ENCODE measurements at regions not wholly inside any gene's neighbourhood (a gene's known extent, or its start where the extent isn't known, plus 50 kb on each side); places are given as distances from the start of the nearest gene placed in this dataset.

DNA sequence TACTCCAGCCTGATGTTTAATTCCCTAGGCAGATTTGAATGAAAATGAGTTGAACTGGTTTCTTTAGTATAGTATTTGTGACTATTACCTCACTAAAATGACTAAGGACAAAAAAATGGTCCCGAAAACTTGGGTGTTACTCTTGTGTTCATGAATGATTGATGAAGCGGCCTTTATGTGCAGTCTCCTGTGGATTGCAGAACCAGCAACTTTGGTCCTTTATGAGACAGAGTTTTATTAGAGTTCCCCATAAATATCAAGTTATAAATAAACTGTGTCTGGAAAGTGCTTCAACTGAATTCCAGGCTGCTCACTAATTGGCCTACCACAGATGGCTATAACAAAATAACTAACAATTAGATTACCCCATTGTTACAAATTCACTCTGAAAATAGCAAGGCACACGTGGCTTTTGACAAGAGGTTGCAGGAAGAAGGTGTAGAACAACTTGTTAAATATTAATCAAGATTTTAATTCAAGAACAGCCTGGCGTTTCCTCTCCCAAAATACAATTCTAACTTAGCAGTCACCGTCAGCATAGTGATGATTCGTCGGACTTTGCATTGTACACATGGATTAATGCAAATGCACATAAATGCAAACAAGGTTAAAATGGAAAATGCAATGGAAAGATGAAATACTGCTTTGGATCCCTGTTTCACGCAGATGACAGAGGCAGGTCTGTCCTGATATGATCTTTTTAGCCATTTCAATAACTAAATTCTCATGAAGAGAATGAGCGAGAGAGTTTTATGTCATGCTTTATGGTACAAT is 567.3 kb upstream of the ZNF717 start:
- ChIA-PET CTCF (no interaction called here), POLR2A (no interaction called here)
- in situ Hi-C loops (cut with MboI), result no loop called here

DNA sequence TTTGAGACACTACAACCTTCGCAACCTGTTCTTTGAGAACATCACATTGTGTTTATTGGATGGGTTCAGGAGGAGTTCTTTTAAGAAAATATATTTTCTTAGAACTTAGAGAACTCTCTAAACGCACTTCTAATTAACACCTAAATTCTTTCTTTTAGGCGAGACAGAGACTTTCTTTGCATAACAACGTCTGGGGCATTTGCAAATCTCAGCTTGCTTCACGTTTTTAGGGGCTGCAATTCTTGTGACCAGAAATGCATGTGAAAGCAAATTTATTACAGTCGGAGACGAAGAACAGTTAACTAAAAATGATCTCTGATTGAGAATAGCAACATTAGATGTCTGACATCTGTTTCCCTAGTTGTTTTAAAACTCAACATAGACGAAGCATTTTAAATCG is 568.3 kb upstream of the ZNF717 start:
- POLR2A ChIA-PET, result no interaction called here
- RAD21 ChIA-PET (ENCODE audit: unreplicated experiment), result no interaction called here
- FAIRE-seq, result no peak
- no peak for DNase-seq (ENCODE audit: low read depth, low spot score)
- in situ Hi-C loops (cut with MboI), result no loop called here
- WGBS (ENCODE audit: insufficient coverage, insufficient replicate concordance, low lambda C conversion rate, missing lambda C conversion rate), result 13% methylated on average over 9 of the region's 9 CpGs
- H3K4me2 ChIP-seq (ENCODE audit: control insufficient read depth, insufficient read depth), result no peak overlapping the region
- intact Hi-C loops (cut with micrococcal nuclease; ENCODE audit: unreplicated experiment), result no loop called here
- BruUV-seq (replicated peaks), result no TSS peak
- H3K4me1 ChIP-seq (ENCODE audit: control insufficient read depth, insufficient read depth, low read length), result no peaks in the 10 kb centered on the region
- H4K20me1 ChIP-seq (ENCODE audit: control insufficient read depth, insufficient read depth), result no peaks in the 10 kb centered on the region
- no peak overlapping the region for H2AFZ ChIP-seq (ENCODE audit: control insufficient read depth, low read depth, low read length)
- CTCF ChIA-PET, result no interaction called here
- ATAC-seq, result no peak
- H3K9ac ChIP-seq (ENCODE audit: control insufficient read depth, insufficient read depth, low read length), result no peak overlapping the region
- no peaks in the 10 kb centered on the region for H3K36me3 ChIP-seq (ENCODE audit: control insufficient read depth in 2 of 2, insufficient read depth in 2 of 2, low read length in 1 of 2)
- SMC1A ChIA-PET (ENCODE audit: uncharacterized antibody, unreplicated experiment), result no interaction called here
- no peaks in the 10 kb centered on the region for H3K9me3 ChIP-seq (replicated peaks; ENCODE audit: control insufficient read depth, insufficient read depth, low read length)
- H3K27ac ChIP-seq (ENCODE audit: control insufficient read depth, insufficient read depth), result no peak overlapping the region
- H3K27me3 ChIP-seq (replicated peaks in 1 of 2; ENCODE audit: control insufficient read depth in 2 of 2, insufficient read depth in 2 of 2, low read length in 1 of 2), result no peaks in the 10 kb centered on the region
- H3K4me3 ChIP-seq, result no peak overlapping the region
- no peaks in the 10 kb centered on the region for H3K79me2 ChIP-seq (ENCODE audit: control insufficient read depth, insufficient read depth, low read length)
- TF ChIP-seq, protein P1, sequence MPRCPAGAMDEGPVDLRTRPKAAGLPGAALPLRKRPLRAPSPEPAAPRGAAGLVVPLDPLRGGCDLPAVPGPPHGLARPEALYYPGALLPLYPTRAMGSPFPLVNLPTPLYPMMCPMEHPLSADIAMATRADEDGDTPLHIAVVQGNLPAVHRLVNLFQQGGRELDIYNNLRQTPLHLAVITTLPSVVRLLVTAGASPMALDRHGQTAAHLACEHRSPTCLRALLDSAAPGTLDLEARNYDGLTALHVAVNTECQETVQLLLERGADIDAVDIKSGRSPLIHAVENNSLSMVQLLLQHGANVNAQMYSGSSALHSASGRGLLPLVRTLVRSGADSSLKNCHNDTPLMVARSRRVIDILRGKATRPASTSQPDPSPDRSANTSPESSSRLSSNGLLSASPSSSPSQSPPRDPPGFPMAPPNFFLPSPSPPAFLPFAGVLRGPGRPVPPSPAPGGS (IDR thresholded peaks at IDR 0.05; ENCODE audit: borderline replicate concordance, insufficient read depth, low read depth, low read length, poor library complexity, severe bottlenecking), result no peak
- TF ChIP-seq MYC (IDR thresholded peaks at IDR 0.05; ENCODE audit: insufficient read depth, insufficient read length, insufficient replicate concordance, low read length, severe bottlenecking) (no peak), TARDBP (IDR thresholded peaks at IDR 0.05; ENCODE audit: borderline replicate concordance) (no peak), ELK1 (IDR thresholded peaks at IDR 0.05; ENCODE audit: low read depth, low read length) (no peak), TCF3 (IDR thresholded peaks at IDR 0.05; ENCODE audit: borderline replicate concordance, insufficient read depth, low read depth, low read length) (no peak), PAX8 (IDR thresholded peaks at IDR 0.05) (no peak), CREM (IDR thresholded peaks at IDR 0.05; ENCODE audit: low read depth) (no peak), ZNF24 (IDR thresholded peaks at IDR 0.05) (no peak), SP1 (IDR thresholded peaks at IDR 0.05; ENCODE audit: low read depth, low read length) (no peak), PAX5 (IDR thresholded peaks at IDR 0.05; ENCODE audit: borderline replicate concordance, low read depth, low read length) (no peak), SMAD5 (IDR thresholded peaks at IDR 0.05; ENCODE audit: low read depth) (no peak), MAX (IDR thresholded peaks at IDR 0.05; ENCODE audit: low read depth, low read length) (no peak), IKZF1 (conservative IDR thresholded peaks at IDR 0.05) (no peak)

More for the DNA sequence above, 567.3 kb upstream of the ZNF717 start:
- Histone ChIP-seq H2AFZ (ENCODE audit: control insufficient read depth, low read depth, low read length) (no peak overlapping the region), H3K4me1 (ENCODE audit: control insufficient read depth, insufficient read depth, low read length) (no peaks in the 10 kb centered on the region), H3K27ac (ENCODE audit: control insufficient read depth, insufficient read depth) (no peak overlapping the region), H3K4me2 (ENCODE audit: control insufficient read depth, insufficient read depth) (no peak overlapping the region), H3K79me2 (ENCODE audit: control insufficient read depth, insufficient read depth, low read length) (no peaks in the 10 kb centered on the region), H3K36me3 (ENCODE audit: control insufficient read depth in 2 of 2, insufficient read depth in 2 of 2, low read length in 1 of 2) (no peaks in the 10 kb centered on the region), H3K4me3 (no peak overlapping the region), H3K27me3 (replicated peaks in 1 of 2; ENCODE audit: control insufficient read depth in 2 of 2, insufficient read depth in 2 of 2, low read length in 1 of 2) (no peaks in the 10 kb centered on the region), H3K9me3 (replicated peaks; ENCODE audit: control insufficient read depth, insufficient read depth, low read length) (no peaks in the 10 kb centered on the region), H3K9ac (ENCODE audit: control insufficient read depth, insufficient read depth, low read length) (no peak overlapping the region), H4K20me1 (ENCODE audit: control insufficient read depth, insufficient read depth) (no peaks in the 10 kb centered on the region)
- intact Hi-C loops (cut with micrococcal nuclease; ENCODE audit: unreplicated experiment), result no loop called here
- DNase-seq (ENCODE audit: low read depth, low spot score) (no peak), ATAC-seq (no peak), FAIRE-seq (no peak)
- WGBS (ENCODE audit: insufficient coverage, insufficient replicate concordance, low lambda C conversion rate, missing lambda C conversion rate), result 44% methylated on average over 9 of the region's 9 CpGs
- SMC1A ChIA-PET (ENCODE audit: uncharacterized antibody, unreplicated experiment), result no interaction called here
- RAD21 ChIA-PET (ENCODE audit: unreplicated experiment), result no interaction called here
- no TSS peak for BruUV-seq (replicated peaks)
- TF ChIP-seq SP1 (IDR thresholded peaks at IDR 0.05; ENCODE audit: low read depth, low read length) (no peak), CREB1 (IDR thresholded peaks at IDR 0.05; ENCODE audit: low read depth) (no peak), NR2F1 (conservative IDR thresholded peaks at IDR 0.05) (no peak)
- TF ChIP-seq, protein P2, sequence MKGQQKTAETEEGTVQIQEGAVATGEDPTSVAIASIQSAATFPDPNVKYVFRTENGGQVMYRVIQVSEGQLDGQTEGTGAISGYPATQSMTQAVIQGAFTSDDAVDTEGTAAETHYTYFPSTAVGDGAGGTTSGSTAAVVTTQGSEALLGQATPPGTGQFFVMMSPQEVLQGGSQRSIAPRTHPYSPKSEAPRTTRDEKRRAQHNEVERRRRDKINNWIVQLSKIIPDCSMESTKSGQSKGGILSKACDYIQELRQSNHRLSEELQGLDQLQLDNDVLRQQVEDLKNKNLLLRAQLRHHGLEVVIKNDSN (IDR thresholded peaks at IDR 0.05; ENCODE audit: borderline replicate concordance, extremely low read length, insufficient read depth, low read depth, low read length), result no peak
